Mammary epithelial cell (primary cell): ENCODE measurements at regions not wholly inside any gene's neighbourhood (a gene's known extent, or its start where the extent isn't known, plus 50 kb on each side); places are given as distances from the start of the nearest gene placed in this dataset.

ENCODE experiments used
- EZH2 ChIP-seq: IDR thresholded peaks from 2 replicates; pipeline ENCODE4 v1.6.1; 2012; ENCODE audit warnings: low read length, inconsistent platforms, borderline replicate concordance
- TF ChIP-seq, protein P1 (sequence below), 2 donors: IDR thresholded peaks in 1 of 2; conservative IDR thresholded peaks in 1 of 2; 2 replicates each; pipeline ENCODE4 v1.5.1; 2011 to 2012; ENCODE audit warnings: inconsistent platforms in 2 of 2, low read length in 2 of 2, mild to moderate bottlenecking in 2 of 2, control low read depth in 1 of 2, low read depth in 1 of 2; ENCODE audit not compliant: insufficient read depth in 1 of 2; ENCODE audit errors: extremely low read depth in 1 of 2

DNA sequence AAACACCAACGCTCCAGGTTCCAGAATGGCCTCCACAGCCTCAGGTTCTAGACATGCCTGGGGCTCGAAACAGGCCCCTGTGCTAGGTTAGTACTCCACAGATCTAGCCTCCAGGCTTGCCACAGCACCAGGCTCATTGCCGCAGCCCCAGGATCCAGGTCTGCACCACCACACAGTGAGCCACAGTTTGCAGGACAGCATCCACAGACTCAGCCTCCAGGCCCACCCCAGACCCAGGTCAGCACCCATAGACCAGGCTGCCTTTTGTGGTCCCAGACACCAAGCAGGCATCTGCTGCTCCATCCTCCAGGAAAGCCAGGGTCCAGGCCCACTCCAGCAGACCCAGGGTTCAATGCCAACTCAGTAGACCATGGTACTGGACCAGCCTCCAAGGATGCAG, 132.3 kb upstream of the VSTM2A start:
- TF ChIP-seq, protein P1, sequence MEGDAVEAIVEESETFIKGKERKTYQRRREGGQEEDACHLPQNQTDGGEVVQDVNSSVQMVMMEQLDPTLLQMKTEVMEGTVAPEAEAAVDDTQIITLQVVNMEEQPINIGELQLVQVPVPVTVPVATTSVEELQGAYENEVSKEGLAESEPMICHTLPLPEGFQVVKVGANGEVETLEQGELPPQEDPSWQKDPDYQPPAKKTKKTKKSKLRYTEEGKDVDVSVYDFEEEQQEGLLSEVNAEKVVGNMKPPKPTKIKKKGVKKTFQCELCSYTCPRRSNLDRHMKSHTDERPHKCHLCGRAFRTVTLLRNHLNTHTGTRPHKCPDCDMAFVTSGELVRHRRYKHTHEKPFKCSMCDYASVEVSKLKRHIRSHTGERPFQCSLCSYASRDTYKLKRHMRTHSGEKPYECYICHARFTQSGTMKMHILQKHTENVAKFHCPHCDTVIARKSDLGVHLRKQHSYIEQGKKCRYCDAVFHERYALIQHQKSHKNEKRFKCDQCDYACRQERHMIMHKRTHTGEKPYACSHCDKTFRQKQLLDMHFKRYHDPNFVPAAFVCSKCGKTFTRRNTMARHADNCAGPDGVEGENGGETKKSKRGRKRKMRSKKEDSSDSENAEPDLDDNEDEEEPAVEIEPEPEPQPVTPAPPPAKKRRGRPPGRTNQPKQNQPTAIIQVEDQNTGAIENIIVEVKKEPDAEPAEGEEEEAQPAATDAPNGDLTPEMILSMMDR (conservative IDR thresholded peaks at IDR 0.05 in 1 of 2, IDR thresholded peaks at IDR 0.05 in 1 of 2; ENCODE audit: extremely low read depth in 1 of 2, insufficient read depth in 1 of 2, low read depth in 1 of 2, low read length in 2 of 2) = no peak
- TF ChIP-seq EZH2 = no peak
